ENCODE measurements at regions not wholly inside any gene's neighbourhood (a gene's known extent, or its start where the extent isn't known, plus 50 kb on each side); places are given as distances from the start of the nearest gene placed in this dataset.
A peak's percentile ranks its signal among the peaks of the same experiment; 100 is the strongest.
"Not testable (repeated sequence)": the region's sequence is repeated elsewhere in the genome, so short reads cannot be mapped to it uniquely, and the experiment has no call there.

- no peak for DNase-seq (ENCODE audit: low read depth, low spot score)
These were observed 1268.0 kb downstream of the JRKL start for GRCh38 chr11:97657852-97658251.

- no peak for DNase-seq (ENCODE audit: low read depth, low spot score)
These were observed 1277.2 kb downstream of the JRKL start for GRCh38 chr11:97667057-97667456.

GRCh38 chr11:97683733-97684132, 1293.9 kb downstream of the JRKL start:
- no peak for DNase-seq (ENCODE audit: low read depth, low spot score)

GRCh38 chr11:97684486-97685439, 1295.0 kb downstream of the JRKL start:
- DNase-seq (ENCODE audit: low read depth, low spot score): no peak

- no peak for DNase-seq (ENCODE audit: low read depth, low spot score)
These were observed 1295.9 kb downstream of the JRKL start for GRCh38 chr11:97685695-97686094.

GRCh38 chr11:97687111-97687510, 1297.3 kb downstream of the JRKL start:
- no peak for DNase-seq (ENCODE audit: low read depth, low spot score)

- DNase-seq (ENCODE audit: low read depth, low spot score): no peak
These were observed 1301.2 kb downstream of the JRKL start for GRCh38 chr11:97691061-97691460.

- no peak for DNase-seq (ENCODE audit: low read depth, low spot score)
These were observed 1313.1 kb downstream of the JRKL start for GRCh38 chr11:97702951-97703350.

- DNase-seq (ENCODE audit: low read depth, low spot score): no peak
These were observed 1314.0 kb downstream of the JRKL start for GRCh38 chr11:97703851-97704250.

GRCh38 chr11:97705441-97705840, 1315.3 kb upstream of the CNTN5 start:
- not testable (repeated sequence) for DNase-seq (ENCODE audit: low read depth, low spot score)

- DNase-seq (ENCODE audit: low read depth, low spot score): no peak
These were observed 1302.8 kb upstream of the CNTN5 start for GRCh38 chr11:97717922-97718321.

- peak; percentile 92 for DNase-seq (ENCODE audit: low read depth, low spot score)
These were observed 1298.7 kb upstream of the CNTN5 start for GRCh38 chr11:97722065-97722464.

- no peak for DNase-seq (ENCODE audit: low read depth, low spot score)
These were observed 1298.0 kb upstream of the CNTN5 start for GRCh38 chr11:97722721-97723120.

- no peak for DNase-seq (ENCODE audit: low read depth, low spot score)
These were observed 1291.0 kb upstream of the CNTN5 start for GRCh38 chr11:97729546-97730272.

- DNase-seq (ENCODE audit: low read depth, low spot score): no peak
These were observed 1288.6 kb upstream of the CNTN5 start for GRCh38 chr11:97732011-97732632.

- no peak for DNase-seq (ENCODE audit: low read depth, low spot score)
These were observed 1282.0 kb upstream of the CNTN5 start for GRCh38 chr11:97738751-97739150.

- DNase-seq (ENCODE audit: low read depth, low spot score): peak; percentile 74
These were observed 1280.6 kb upstream of the CNTN5 start for GRCh38 chr11:97739932-97740800.

GRCh38 chr11:97740801-97741151, 1280.0 kb upstream of the CNTN5 start:
- DNase-seq (ENCODE audit: low read depth, low spot score): no peak

GRCh38 chr11:97742717-97743116, 1278.0 kb upstream of the CNTN5 start:
- DNase-seq (ENCODE audit: low read depth, low spot score): no peak

GRCh38 chr11:97743205-97743742, 1277.5 kb upstream of the CNTN5 start:
- no peak for DNase-seq (ENCODE audit: low read depth, low spot score)

- no peak for DNase-seq (ENCODE audit: low read depth, low spot score)
These were observed 1275.2 kb upstream of the CNTN5 start for GRCh38 chr11:97745515-97746050.

All from brain pericyte (primary cell).